ENCODE measurements at regions not wholly inside any gene's neighbourhood (a gene's known extent, or its start where the extent isn't known, plus 50 kb on each side); places are given as distances from the start of the nearest gene placed in this dataset.

- no peak for DNase-seq (ENCODE audit: low spot score in 2 of 2)
- H3K4me3 ChIP-seq (ENCODE audit: low read depth, poor library complexity, severe bottlenecking) = no peak overlapping the region
- 59 to 66% methylated on average over 5 of the region's 5 CpGs for WGBS, 2 donors
- intact Hi-C loops (cut with DNase I; ENCODE audit: low total_unique reads) = no loop called here
- no peak for TF ChIP-seq POLR2A (IDR thresholded peaks at IDR 0.05)
- no peak for TF ChIP-seq CTCF (IDR thresholded peaks at IDR 0.05)
Observed at GRCh38 chr4:29009908-29010307, 1710.3 kb upstream of the PCDH7 start.

GRCh38 chr4:29013341-29013740 lies 1706.8 kb upstream of the PCDH7 start:
- TF ChIP-seq POLR2A (IDR thresholded peaks at IDR 0.05) (no peak), CTCF (IDR thresholded peaks at IDR 0.05) (no peak)
- H3K4me3 ChIP-seq (ENCODE audit: low read depth, poor library complexity, severe bottlenecking) = no peak overlapping the region
- WGBS, 2 donors = 48 to 50% methylated on average over 2 of the region's 2 CpGs
- intact Hi-C loops (cut with DNase I; ENCODE audit: low total_unique reads) = no loop called here
- DNase-seq (ENCODE audit: low spot score in 2 of 2) = no peak

GRCh38 chr4:29014555-29014954 lies 1705.6 kb upstream of the PCDH7 start:
- no peak overlapping the region for H3K4me3 ChIP-seq (ENCODE audit: low read depth, poor library complexity, severe bottlenecking)
- TF ChIP-seq POLR2A (IDR thresholded peaks at IDR 0.05) (no peak), CTCF (IDR thresholded peaks at IDR 0.05) (no peak)
- DNase-seq (ENCODE audit: low spot score in 2 of 2) = no peak
- 94% methylated on average over 4 of the region's 4 CpGs for WGBS, 2 donors
- intact Hi-C loops (cut with DNase I; ENCODE audit: low total_unique reads) = no loop called here

GRCh38 chr4:29033703-29034102 lies 1686.5 kb upstream of the PCDH7 start:
- intact Hi-C loops (cut with DNase I; ENCODE audit: low total_unique reads) = no loop called here
- no peak overlapping the region for H3K4me3 ChIP-seq (ENCODE audit: low read depth, poor library complexity, severe bottlenecking)
- TF ChIP-seq POLR2A (IDR thresholded peaks at IDR 0.05) (no peak), CTCF (IDR thresholded peaks at IDR 0.05) (no peak)
- 47 to 55% methylated on average over 1 of the region's 1 CpG for WGBS, 2 donors
- no peak for DNase-seq (ENCODE audit: low spot score in 2 of 2)

GRCh38 chr4:29037501-29037900 lies 1682.7 kb upstream of the PCDH7 start:
- H3K4me3 ChIP-seq (ENCODE audit: low read depth, poor library complexity, severe bottlenecking) = no peak overlapping the region
- TF ChIP-seq CTCF (IDR thresholded peaks at IDR 0.05) = no peak
- TF ChIP-seq POLR2A (IDR thresholded peaks at IDR 0.05) = no peak
- intact Hi-C loops (cut with DNase I; ENCODE audit: low total_unique reads) = no loop called here
- no peak for DNase-seq (ENCODE audit: low spot score in 2 of 2)
- WGBS, 2 donors = 71 to 75% methylated on average over 5 of the region's 5 CpGs

GRCh38 chr4:29043411-29043810 lies 1676.8 kb upstream of the PCDH7 start:
- no peak for DNase-seq (ENCODE audit: low spot score in 2 of 2)
- WGBS, 2 donors = 59 to 65% methylated on average over 5 of the region's 5 CpGs

More at GRCh38 chr4:29043411-29043810, 1676.8 kb upstream of the PCDH7 start:
- TF ChIP-seq CTCF (IDR thresholded peaks at IDR 0.05) = no peak
- TF ChIP-seq POLR2A (IDR thresholded peaks at IDR 0.05) = no peak
- intact Hi-C loops (cut with DNase I; ENCODE audit: low total_unique reads) = no loop called here
- H3K4me3 ChIP-seq (ENCODE audit: low read depth, poor library complexity, severe bottlenecking) = no peak overlapping the region

Data from lower leg skin (tissue), 4 donors.